HCT116 (cell line): ENCODE measurements at regions not wholly inside any gene's neighbourhood (a gene's known extent, or its start where the extent isn't known, plus 50 kb on each side); places are given as distances from the start of the nearest gene placed in this dataset.

Experiments used
- ATAC-seq: fragments of 200-7000 bp; cut with Tn5 transposase; 2 replicates; pipeline ENCODE4 v1.9.1; 2020; ENCODE audit warnings: mild to moderate bottlenecking, moderate library complexity
- BruUV-seq: library from RNA; stranded (reverse); fragments of 400-500 nt; replicated peaks from 2 replicates; lab custom pipeline; 2021; lab: Mats Ljungman, UMichigan
- CTCF ChIA-PET: fragments of 300-600 bp; sonication (Branson Sonifier 250); formaldehyde crosslinking; loops from one replicate; lab custom pipeline; 2021; ENCODE audit warnings: antibody characterized with exemption; lab: Charles Lee
- POLR2A ChIA-PET: fragments of 300-600, 350-600 bp; sonication (Branson Sonifier 250); formaldehyde crosslinking; loops from one replicate; lab custom pipeline; 2021; ENCODE audit warnings: antibody characterized with exemption; lab: Charles Lee
- RAD21 ChIA-PET, 2 experiments: fragments of 300-600 bp; sonication (Branson Sonifier 250); formaldehyde crosslinking; loops; one replicate each; lab custom pipeline; 2023; ENCODE audit warnings: low total read pairs in 2 of 2; ENCODE audit not compliant: uncharacterized antibody in 2 of 2, unreplicated experiment in 2 of 2, low non-redundant PET in 1 of 2; lab: Charles Lee
- DNase-seq: peaks from one replicate; pipeline ENCODE4 v3.0.0-alpha.2; 2010; ENCODE audit warnings: low read depth, low spot score
- H2AFZ ChIP-seq: fragments of 200-600 bp; shearing (Covaris generic), sonication (generic); 2 replicates; pipeline ENCODE4 v1.6.1; 2017; ENCODE audit warnings: low read depth, mixed run types, mixed read lengths, antibody characterized with exemption, low read length; ENCODE audit not compliant: poor library complexity, severe bottlenecking
- H3K27ac ChIP-seq: 2 replicates; pipeline ENCODE4 v1.5.1; 2012; ENCODE audit warnings: low read depth, low read length
- H3K27me3 ChIP-seq: fragments of 200-600 bp; sonication (generic); 2 replicates; pipeline ENCODE4 v1.6.1; 2016; ENCODE audit warnings: mixed run types, low read length, mixed read lengths; ENCODE audit not compliant: insufficient read depth
- H3K36me3 ChIP-seq, 2 experiments: fragments of 200-500 bp in 1 of 2; fragments of 200-600 bp in 1 of 2; sonication (Bioruptor generic) in 1 of 2; sonication (generic) in 1 of 2; 2 replicates each; pipeline versions ENCODE4 v1.5.1 to v1.6.1; 2014 to 2016; ENCODE audit warnings: low read length in 2 of 2, inconsistent platforms in 1 of 2, mixed read lengths in 1 of 2, mixed run types in 1 of 2; ENCODE audit not compliant: insufficient read depth in 2 of 2, control insufficient read depth in 1 of 2
- H3K4me1 ChIP-seq, 2 experiments: fragments of 200-600 bp in 1 of 2; sonication (generic) in 1 of 2; 2 replicates each; pipeline versions ENCODE4 v1.5.1 to v1.6.1; 2012 to 2017; ENCODE audit warnings: low read length in 2 of 2, inconsistent platforms in 1 of 2, mild to moderate bottlenecking in 1 of 2, mixed read lengths in 1 of 2, mixed run types in 1 of 2, moderate library complexity in 1 of 2; ENCODE audit not compliant: insufficient read depth in 2 of 2, control insufficient read depth in 1 of 2
- H3K4me2 ChIP-seq: fragments of 200-600 bp; sonication (generic); 2 replicates; pipeline ENCODE4 v1.6.1; 2017; ENCODE audit warnings: mixed run types, low read length, mixed read lengths
- H3K4me3 ChIP-seq, 2 experiments: fragments of 200-600 bp in 1 of 2; sonication (generic) in 1 of 2; replicated peaks in 1 of 2; 2 replicates each; pipeline ENCODE4 v1.5.1; 2011 to 2016; ENCODE audit warnings: low read length in 2 of 2, control low read depth in 1 of 2, low read depth in 1 of 2, mild to moderate bottlenecking in 1 of 2, mixed read lengths in 1 of 2, mixed run types in 1 of 2
- H3K79me2 ChIP-seq: fragments of 200-600 bp; sonication (generic); 2 replicates; pipeline ENCODE4 v1.6.1; 2017; ENCODE audit warnings: mild to moderate bottlenecking, mixed run types, low read length, moderate library complexity, mixed read lengths; ENCODE audit not compliant: insufficient read depth
- H3K9ac ChIP-seq: fragments of 200-600 bp; sonication (generic); 2 replicates; pipeline ENCODE4 v1.6.1; 2016; ENCODE audit warnings: low read length, mixed read lengths
- H3K9me2 ChIP-seq: fragments of 200-600 bp; sonication (generic), shearing (Covaris generic); 2 replicates; pipeline ENCODE4 v1.6.1; 2017; ENCODE audit warnings: mixed run types, mild to moderate bottlenecking, moderate library complexity; ENCODE audit not compliant: insufficient read depth
- H3K9me3 ChIP-seq, 2 experiments: fragments of 200-500 bp in 1 of 2; fragments of 200-600 bp in 1 of 2; sonication (Bioruptor generic) in 1 of 2; sonication (generic) in 1 of 2; 2 replicates each; pipeline ENCODE4 v1.6.1; 2014 to 2017; ENCODE audit warnings: low read length in 2 of 2, mixed read lengths in 2 of 2, inconsistent platforms in 1 of 2, low read depth in 1 of 2, mild to moderate bottlenecking in 1 of 2, mixed run types in 1 of 2, moderate library complexity in 1 of 2; ENCODE audit not compliant: control insufficient read depth in 1 of 2, insufficient read depth in 1 of 2
- H4K20me1 ChIP-seq: fragments of 200-600 bp; sonication (generic), shearing (Covaris generic); 2 replicates; pipeline ENCODE4 v1.6.1; 2017; ENCODE audit warnings: mixed run types, mild to moderate bottlenecking, moderate library complexity; ENCODE audit not compliant: insufficient read depth
- CTCF ChIP-seq, 3 experiments: fragments of 200-600 bp in 1 of 3; sonication (generic) in 1 of 3; IDR thresholded peaks in 2 of 3; conservative IDR thresholded peaks in 1 of 3; 2 replicates each; pipeline ENCODE4 v1.5.1; 2012 to 2017; ENCODE audit warnings: low read depth in 2 of 3, low read length in 2 of 3, antibody characterized with exemption in 1 of 3, borderline replicate concordance in 1 of 3, control low read depth in 1 of 3, mild to moderate bottlenecking in 1 of 3, mixed read lengths in 1 of 3, mixed run types in 1 of 3, moderate library complexity in 1 of 3; ENCODE audit not compliant: insufficient read depth in 1 of 3
- ELF1 ChIP-seq: IDR thresholded peaks from 2 replicates; pipeline ENCODE4 v1.6.1; 2012; ENCODE audit warnings: low read depth, borderline replicate concordance
- FOSL1 ChIP-seq: IDR thresholded peaks from 2 replicates; pipeline ENCODE4 v1.6.1; 2012; ENCODE audit warnings: low read depth
- JUND ChIP-seq: IDR thresholded peaks from 2 replicates; pipeline ENCODE4 v1.6.1; 2012
- POLR2A ChIP-seq: IDR thresholded peaks from 2 replicates; pipeline ENCODE4 v1.7.0; 2011; ENCODE audit warnings: borderline replicate concordance; ENCODE audit not compliant: insufficient read depth, insufficient read length; ENCODE audit errors: extremely low read depth
- RAD21 ChIP-seq: IDR thresholded peaks from 2 replicates; pipeline ENCODE4 v1.6.1; 2012; ENCODE audit warnings: low read depth, mild to moderate bottlenecking
- SP1 ChIP-seq: IDR thresholded peaks from 2 replicates; pipeline ENCODE4 v1.6.1; 2012; ENCODE audit warnings: low read depth
- ZFX ChIP-seq: fragments of 450-650 bp; IDR thresholded peaks from 2 replicates; pipeline ENCODE4 v1.6.1; 2017
- ZNF274 ChIP-seq: fragments of 200-500 bp; sonication (Bioruptor generic); IDR thresholded peaks from 2 replicates; pipeline ENCODE4 v1.6.1; 2014; ENCODE audit warnings: mild to moderate bottlenecking, low read depth, low read length, inconsistent platforms
- intact Hi-C: fragments of 100-400 bp; cut with micrococcal nuclease; formaldehyde crosslinking; loops from 2 replicates; pipeline ENCODE4 v1.10.0; 2022
- TF ChIP-seq, protein P1 (sequence below): IDR thresholded peaks from 2 replicates; pipeline ENCODE4 v1.6.1; 2011; ENCODE audit warnings: mild to moderate bottlenecking, low read length, moderate library complexity; ENCODE audit not compliant: insufficient replicate concordance; ENCODE audit errors: extremely low read depth
- TF ChIP-seq, protein P2 (sequence below): IDR thresholded peaks from 2 replicates; pipeline ENCODE4 v1.6.1; 2012
- TF ChIP-seq, protein P3 (sequence below): IDR thresholded peaks from 2 replicates; pipeline ENCODE4 v1.6.1; 2012

DNA sequence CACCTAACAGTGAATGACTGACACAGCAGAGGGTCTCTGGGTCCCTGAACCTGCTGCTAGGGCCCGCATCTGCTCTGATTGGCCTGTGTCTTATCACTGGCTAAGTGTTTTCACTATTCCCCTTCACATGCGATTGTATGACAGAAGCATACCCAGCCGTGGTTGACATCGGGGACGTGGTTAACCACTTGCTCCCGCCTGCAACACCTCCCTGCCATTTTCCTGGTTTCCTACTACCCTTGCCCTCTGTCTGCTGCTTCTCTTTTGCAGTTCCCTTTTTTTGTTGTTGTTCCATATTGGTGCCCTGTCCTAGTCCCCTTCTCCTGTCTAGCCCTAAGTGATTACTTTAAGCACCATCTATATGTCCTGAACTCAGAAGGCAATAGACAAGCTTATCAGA, 177.0 kb downstream of the RGS9 start:
- no peak for TF ChIP-seq ZFX
- TF ChIP-seq ZNF274: no peak
- TF ChIP-seq FOSL1: no peak
- TF ChIP-seq SP1: no peak
- TF ChIP-seq RAD21: no peak
- TF ChIP-seq POLR2A: no peak
- no peak for TF ChIP-seq CTCF (IDR thresholded peaks at IDR 0.05 in 2 of 3, conservative IDR thresholded peaks at IDR 0.05 in 1 of 3; ENCODE audit: borderline replicate concordance in 1 of 3, insufficient read depth in 1 of 3, low read depth in 2 of 3, low read length in 2 of 3)
- TF ChIP-seq ELF1: no peak
- ATAC-seq: no peak
- H3K36me3 ChIP-seq: no peaks in the 10 kb centered on the region
- H3K9ac ChIP-seq: no peak overlapping the region
- no peaks in the 10 kb centered on the region for H3K9me3 ChIP-seq
- H2AFZ ChIP-seq: no peak overlapping the region
- H3K79me2 ChIP-seq: no peaks in the 10 kb centered on the region
- no peak for DNase-seq
- H4K20me1 ChIP-seq: no peaks in the 10 kb centered on the region
- CTCF ChIA-PET: no interaction called here
- intact Hi-C loops: no loop called here
- H3K27me3 ChIP-seq: 0 out of 2 replicates have a peak, but pooled peaks cover 5% of the 10 kb centered on the region
- H3K4me2 ChIP-seq: no peak overlapping the region
- POLR2A ChIA-PET: no interaction called here
- no peaks in the 10 kb centered on the region for H3K4me1 ChIP-seq
- no peak overlapping the region for H3K4me3 ChIP-seq
- RAD21 ChIA-PET: no interaction called here
- no TSS peak for BruUV-seq
- H3K27ac ChIP-seq: no peak overlapping the region
- H3K9me2 ChIP-seq: no peaks in the 10 kb centered on the region

DNA sequence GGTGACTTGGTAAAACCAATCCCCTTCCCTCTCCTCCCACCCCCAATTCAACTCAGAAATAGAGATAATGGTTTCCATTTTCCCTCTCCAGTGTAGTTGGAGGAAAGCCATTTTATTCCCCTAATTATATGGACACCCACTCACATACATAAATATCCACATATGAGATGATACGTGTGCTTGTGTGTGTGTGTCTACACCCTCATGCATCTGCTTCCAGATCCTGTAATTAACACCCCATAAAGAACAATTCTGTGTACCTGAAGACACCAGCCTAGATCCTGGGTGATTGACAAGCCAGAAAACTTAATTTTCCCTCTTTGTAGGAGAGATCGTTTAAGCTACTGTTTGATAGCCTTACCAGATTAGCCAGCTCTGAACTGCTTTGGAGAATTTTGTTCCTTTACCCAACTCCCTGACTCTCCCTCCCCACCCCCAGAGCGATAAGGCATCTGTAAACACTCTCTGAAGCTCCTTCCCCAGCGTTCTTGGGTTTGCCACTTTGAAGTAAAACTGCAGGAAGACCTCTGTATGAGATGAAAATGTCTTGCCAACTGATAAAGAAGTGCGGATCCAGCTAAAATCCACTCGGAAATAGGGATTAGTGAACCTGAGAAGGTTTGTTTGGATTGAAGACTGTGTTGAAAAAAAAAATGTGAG, 175.7 kb downstream of the RGS9 start:
- ChIA-PET RAD21 (no interaction called here), CTCF (interaction anchor here (0.8 kb wide), 2 partner anchors 10 to 18 kb away, joined by 3 read pairs; no protein-coding TSS in a partner anchor), POLR2A (no interaction called here)
- DNase-seq: no peak
- H3K9ac ChIP-seq: no peak overlapping the region
- no TSS peak for BruUV-seq
- H3K79me2 ChIP-seq: no peaks in the 10 kb centered on the region
- H3K27ac ChIP-seq: no peak overlapping the region
- no peaks in the 10 kb centered on the region for H3K9me3 ChIP-seq
- H2AFZ ChIP-seq: no peak overlapping the region
- no peak overlapping the region for H3K4me3 ChIP-seq
- H3K9me2 ChIP-seq: no peaks in the 10 kb centered on the region
- no peaks in the 10 kb centered on the region for H4K20me1 ChIP-seq
- H3K4me1 ChIP-seq: no peaks in the 10 kb centered on the region
- no peak for ATAC-seq
- intact Hi-C loops: no loop called here
- H3K27me3 ChIP-seq: peaks cover 5% of the 10 kb centered on the region; the same call in 1 of the 2 replicates
- no peaks in the 10 kb centered on the region for H3K36me3 ChIP-seq
- H3K4me2 ChIP-seq: no peak overlapping the region
- TF ChIP-seq, protein P1, sequence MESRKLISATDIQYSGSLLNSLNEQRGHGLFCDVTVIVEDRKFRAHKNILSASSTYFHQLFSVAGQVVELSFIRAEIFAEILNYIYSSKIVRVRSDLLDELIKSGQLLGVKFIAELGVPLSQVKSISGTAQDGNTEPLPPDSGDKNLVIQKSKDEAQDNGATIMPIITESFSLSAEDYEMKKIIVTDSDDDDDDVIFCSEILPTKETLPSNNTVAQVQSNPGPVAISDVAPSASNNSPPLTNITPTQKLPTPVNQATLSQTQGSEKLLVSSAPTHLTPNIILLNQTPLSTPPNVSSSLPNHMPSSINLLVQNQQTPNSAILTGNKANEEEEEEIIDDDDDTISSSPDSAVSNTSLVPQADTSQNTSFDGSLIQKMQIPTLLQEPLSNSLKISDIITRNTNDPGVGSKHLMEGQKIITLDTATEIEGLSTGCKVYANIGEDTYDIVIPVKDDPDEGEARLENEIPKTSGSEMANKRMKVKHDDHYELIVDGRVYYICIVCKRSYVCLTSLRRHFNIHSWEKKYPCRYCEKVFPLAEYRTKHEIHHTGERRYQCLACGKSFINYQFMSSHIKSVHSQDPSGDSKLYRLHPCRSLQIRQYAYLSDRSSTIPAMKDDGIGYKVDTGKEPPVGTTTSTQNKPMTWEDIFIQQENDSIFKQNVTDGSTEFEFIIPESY: no peak
- TF ChIP-seq CTCF (IDR thresholded peaks at IDR 0.05 in 2 of 3, conservative IDR thresholded peaks at IDR 0.05 in 1 of 3; ENCODE audit: borderline replicate concordance in 1 of 3, insufficient read depth in 1 of 3, low read depth in 2 of 3, low read length in 2 of 3) (no peak), JUND (no peak), ELF1 (no peak), POLR2A (no peak), FOSL1 (no peak), ZNF274 (no peak), RAD21 (no peak)
- TF ChIP-seq, protein P2, sequence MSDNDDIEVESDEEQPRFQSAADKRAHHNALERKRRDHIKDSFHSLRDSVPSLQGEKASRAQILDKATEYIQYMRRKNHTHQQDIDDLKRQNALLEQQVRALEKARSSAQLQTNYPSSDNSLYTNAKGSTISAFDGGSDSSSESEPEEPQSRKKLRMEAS: no peak
- TF ChIP-seq, protein P3, sequence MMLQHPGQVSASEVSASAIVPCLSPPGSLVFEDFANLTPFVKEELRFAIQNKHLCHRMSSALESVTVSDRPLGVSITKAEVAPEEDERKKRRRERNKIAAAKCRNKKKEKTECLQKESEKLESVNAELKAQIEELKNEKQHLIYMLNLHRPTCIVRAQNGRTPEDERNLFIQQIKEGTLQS: no peak
